ENCODE measurements at regions not wholly inside any gene's neighbourhood (a gene's known extent, or its start where the extent isn't known, plus 50 kb on each side); places are given as distances from the start of the nearest gene placed in this dataset.

DNA sequence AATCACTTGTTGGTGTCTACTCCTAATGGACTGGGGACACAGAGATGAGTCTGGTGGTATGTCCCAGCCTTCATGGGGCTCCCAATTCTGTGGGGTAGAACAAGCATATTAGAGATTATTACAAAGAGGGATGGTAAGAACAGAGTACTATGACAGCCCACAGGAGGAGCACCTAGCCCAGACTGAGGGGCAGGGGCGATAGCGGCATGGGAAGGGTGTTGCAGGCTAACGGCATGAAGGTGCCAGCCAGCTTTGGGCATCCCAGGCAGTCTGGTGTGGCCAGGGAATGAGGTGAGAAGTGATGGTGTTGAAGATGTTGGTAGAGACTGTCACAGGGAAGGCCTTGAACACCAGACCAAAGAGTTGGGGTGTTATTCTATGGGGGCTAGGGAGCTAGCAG lies 280.0 kb downstream of the RPS24 start:
- DNase-seq (ENCODE audit: low spot score), result no peak
- no peak overlapping the region for H3K4me3 ChIP-seq (ENCODE audit: severe bottlenecking)
- no peaks in the 10 kb centered on the region for H3K9me3 ChIP-seq (ENCODE audit: severe bottlenecking)
- H3K4me1 ChIP-seq (ENCODE audit: insufficient read depth, poor library complexity, severe bottlenecking), result no peaks in the 10 kb centered on the region
- ATAC-seq (ENCODE audit: low read depth), result no peak
- no peak overlapping the region for H3K27ac ChIP-seq (ENCODE audit: poor library complexity, severe bottlenecking)
- peaks cover 9% of the 10 kb centered on the region for H3K27me3 ChIP-seq (ENCODE audit: insufficient read depth, poor library complexity, severe bottlenecking)
- no peaks in the 10 kb centered on the region for H3K36me3 ChIP-seq (ENCODE audit: low read depth)
- TF ChIP-seq, protein P1, sequence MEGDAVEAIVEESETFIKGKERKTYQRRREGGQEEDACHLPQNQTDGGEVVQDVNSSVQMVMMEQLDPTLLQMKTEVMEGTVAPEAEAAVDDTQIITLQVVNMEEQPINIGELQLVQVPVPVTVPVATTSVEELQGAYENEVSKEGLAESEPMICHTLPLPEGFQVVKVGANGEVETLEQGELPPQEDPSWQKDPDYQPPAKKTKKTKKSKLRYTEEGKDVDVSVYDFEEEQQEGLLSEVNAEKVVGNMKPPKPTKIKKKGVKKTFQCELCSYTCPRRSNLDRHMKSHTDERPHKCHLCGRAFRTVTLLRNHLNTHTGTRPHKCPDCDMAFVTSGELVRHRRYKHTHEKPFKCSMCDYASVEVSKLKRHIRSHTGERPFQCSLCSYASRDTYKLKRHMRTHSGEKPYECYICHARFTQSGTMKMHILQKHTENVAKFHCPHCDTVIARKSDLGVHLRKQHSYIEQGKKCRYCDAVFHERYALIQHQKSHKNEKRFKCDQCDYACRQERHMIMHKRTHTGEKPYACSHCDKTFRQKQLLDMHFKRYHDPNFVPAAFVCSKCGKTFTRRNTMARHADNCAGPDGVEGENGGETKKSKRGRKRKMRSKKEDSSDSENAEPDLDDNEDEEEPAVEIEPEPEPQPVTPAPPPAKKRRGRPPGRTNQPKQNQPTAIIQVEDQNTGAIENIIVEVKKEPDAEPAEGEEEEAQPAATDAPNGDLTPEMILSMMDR (IDR thresholded peaks at IDR 0.05; ENCODE audit: poor library complexity, severe bottlenecking), result no peak

DNA sequence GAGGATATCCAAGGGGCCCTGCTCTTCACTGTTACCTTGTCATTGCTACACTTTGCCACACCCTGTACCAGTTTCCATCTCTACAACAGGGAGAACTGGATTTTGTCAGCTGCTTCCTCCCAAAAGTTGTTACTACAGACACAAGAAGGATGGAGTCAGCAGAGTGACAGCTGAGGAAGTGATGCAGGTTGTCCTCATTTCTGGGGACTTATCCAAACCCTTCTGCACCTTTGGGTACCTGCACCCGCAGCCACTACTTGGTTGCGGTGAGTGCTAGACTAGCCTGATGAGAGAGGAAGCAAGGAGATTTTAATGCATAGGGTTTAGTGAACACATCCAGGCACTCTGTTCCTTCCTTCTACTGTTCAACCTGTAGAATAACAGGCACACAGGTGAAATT lies 281.0 kb downstream of the RPS24 start:
- ATAC-seq (ENCODE audit: low read depth) (no peak), DNase-seq (ENCODE audit: low spot score) (no peak)
- Histone ChIP-seq H3K4me1 (ENCODE audit: insufficient read depth, poor library complexity, severe bottlenecking) (no peaks in the 10 kb centered on the region), H3K4me3 (ENCODE audit: severe bottlenecking) (no peak overlapping the region), H3K27ac (ENCODE audit: poor library complexity, severe bottlenecking) (no peak overlapping the region), H3K27me3 (ENCODE audit: insufficient read depth, poor library complexity, severe bottlenecking) (no peaks in the 10 kb centered on the region), H3K9me3 (ENCODE audit: severe bottlenecking) (no peaks in the 10 kb centered on the region), H3K36me3 (ENCODE audit: low read depth) (no peaks in the 10 kb centered on the region)
- TF ChIP-seq, protein P1 (IDR thresholded peaks at IDR 0.05; ENCODE audit: poor library complexity, severe bottlenecking), result no peak

DNA sequence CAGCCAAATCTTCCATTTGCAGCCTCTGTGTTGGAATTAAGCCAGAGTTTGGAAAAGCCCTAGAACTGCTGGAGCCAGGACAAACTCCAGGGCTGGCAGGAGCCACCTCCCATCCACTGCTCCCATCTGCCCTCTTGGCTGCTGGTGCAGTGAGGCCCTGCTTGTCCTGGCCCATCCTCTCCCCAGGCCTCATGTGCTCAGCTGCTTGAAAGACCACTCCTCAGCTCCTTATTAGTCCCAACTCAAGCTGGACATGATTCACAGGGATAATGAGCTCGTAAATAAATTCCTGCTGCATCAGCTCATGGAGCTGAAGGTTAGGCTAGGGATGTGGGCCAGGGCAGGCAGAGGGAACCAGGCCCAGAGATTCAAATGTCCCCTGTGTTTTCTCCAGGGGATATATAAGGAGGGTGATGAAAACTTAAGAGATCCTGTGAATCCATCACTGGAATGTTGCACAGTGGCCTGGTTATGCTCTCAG lies 282.8 kb downstream of the RPS24 start:
- no peaks in the 10 kb centered on the region for H3K4me1 ChIP-seq (ENCODE audit: insufficient read depth, poor library complexity, severe bottlenecking)
- no peak overlapping the region for H3K4me3 ChIP-seq (ENCODE audit: severe bottlenecking)
- H3K27ac ChIP-seq (ENCODE audit: poor library complexity, severe bottlenecking), result no peak overlapping the region
- ATAC-seq (ENCODE audit: low read depth) (peak; percentile 57; the same call in 1 of the 3 replicates), DNase-seq (ENCODE audit: low spot score) (no peak)
- H3K27me3 ChIP-seq (ENCODE audit: insufficient read depth, poor library complexity, severe bottlenecking), result no peaks in the 10 kb centered on the region
- TF ChIP-seq, protein P1 (IDR thresholded peaks at IDR 0.05; ENCODE audit: poor library complexity, severe bottlenecking), result no peak
- H3K36me3 ChIP-seq (ENCODE audit: low read depth), result no peaks in the 10 kb centered on the region
- H3K9me3 ChIP-seq (ENCODE audit: severe bottlenecking), result no peaks in the 10 kb centered on the region

DNA sequence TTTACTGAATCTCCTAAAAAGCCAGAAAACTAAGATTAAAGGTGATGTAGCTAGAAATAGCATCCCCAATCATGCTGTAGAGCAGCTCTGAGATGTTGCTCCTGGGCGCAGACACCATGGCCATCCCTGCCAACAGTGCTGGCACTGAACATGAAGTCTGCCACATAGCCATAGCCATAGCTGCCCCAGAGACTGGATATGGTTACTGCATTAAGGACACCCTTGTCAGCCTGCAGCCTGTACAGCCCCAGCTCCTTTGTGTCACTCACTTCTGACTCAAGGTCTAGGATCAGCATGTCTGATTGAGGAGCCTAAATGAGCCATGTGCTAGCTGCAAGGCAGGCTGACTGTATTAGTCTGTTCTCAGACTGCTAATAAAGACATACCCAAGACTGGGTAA lies 284.6 kb downstream of the RPS24 start:
- Histone ChIP-seq H3K27me3 (ENCODE audit: insufficient read depth, poor library complexity, severe bottlenecking) (no peaks in the 10 kb centered on the region), H3K27ac (ENCODE audit: poor library complexity, severe bottlenecking) (no peak overlapping the region), H3K9me3 (ENCODE audit: severe bottlenecking) (no peaks in the 10 kb centered on the region), H3K4me1 (ENCODE audit: insufficient read depth, poor library complexity, severe bottlenecking) (no peaks in the 10 kb centered on the region), H3K4me3 (ENCODE audit: severe bottlenecking) (no peak overlapping the region), H3K36me3 (ENCODE audit: low read depth) (no peaks in the 10 kb centered on the region)
- no peak for DNase-seq (ENCODE audit: low spot score)
- no peak for ATAC-seq (ENCODE audit: low read depth)
- TF ChIP-seq, protein P1 (IDR thresholded peaks at IDR 0.05; ENCODE audit: poor library complexity, severe bottlenecking), result no peak

DNA sequence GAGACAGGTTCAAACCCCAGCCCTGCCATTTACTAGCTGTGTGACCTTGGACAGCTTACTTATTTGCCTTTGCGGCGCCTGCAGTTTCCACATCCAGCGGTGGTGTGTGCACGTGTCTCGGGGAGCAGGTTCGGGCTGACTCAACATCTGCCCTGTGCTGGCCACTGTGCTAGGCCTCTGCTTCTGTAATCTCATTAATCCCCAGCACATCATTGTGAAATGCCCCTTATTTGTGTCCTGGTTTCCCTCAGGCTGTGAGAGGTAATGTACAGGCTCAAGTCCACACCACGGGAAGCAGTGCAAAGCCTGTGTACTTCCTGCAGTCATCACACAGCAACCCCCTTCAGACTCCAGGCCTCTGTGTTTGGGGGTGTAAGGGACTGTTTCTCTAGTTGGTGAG lies 285.7 kb downstream of the RPS24 start:
- Histone ChIP-seq H3K4me1 (ENCODE audit: insufficient read depth, poor library complexity, severe bottlenecking) (no peaks in the 10 kb centered on the region), H3K27me3 (ENCODE audit: insufficient read depth, poor library complexity, severe bottlenecking) (no peaks in the 10 kb centered on the region), H3K36me3 (ENCODE audit: low read depth) (no peaks in the 10 kb centered on the region), H3K4me3 (ENCODE audit: severe bottlenecking) (no peak overlapping the region), H3K27ac (ENCODE audit: poor library complexity, severe bottlenecking) (no peak overlapping the region), H3K9me3 (ENCODE audit: severe bottlenecking) (no peaks in the 10 kb centered on the region)
- TF ChIP-seq, protein P1 (IDR thresholded peaks at IDR 0.05; ENCODE audit: poor library complexity, severe bottlenecking), result no peak
- ATAC-seq (ENCODE audit: low read depth) (no peak), DNase-seq (ENCODE audit: low spot score) (no peak)
